ENCODE measurements at regions not wholly inside any gene's neighbourhood (a gene's known extent, or its start where the extent isn't known, plus 50 kb on each side); places are given as distances from the start of the nearest gene placed in this dataset.

- no peak overlapping the region for H2BK20ac ChIP-seq (ENCODE audit: low read depth, low read length, poor library complexity, severe bottlenecking)
- H2BK15ac ChIP-seq (ENCODE audit: low read depth, low read length) = no peak overlapping the region
- no peak overlapping the region for H2BK120ac ChIP-seq (ENCODE audit: low read depth, low read length, poor library complexity, severe bottlenecking)
- H3T11ph ChIP-seq (ENCODE audit: low read length) = no peak overlapping the region
- no peak for DNase-seq
- no peak overlapping the region for H3K9ac ChIP-seq (ENCODE audit: extremely low read depth, insufficient read length, low read length)
- no peak overlapping the region for H3K56ac ChIP-seq (ENCODE audit: insufficient read length, low read depth, low read length)
- H3K79me1 ChIP-seq (ENCODE audit: insufficient read depth, low read depth, low read length, poor library complexity, severe bottlenecking) = no peaks in the 10 kb centered on the region
- no peaks in the 10 kb centered on the region for H3K79me2 ChIP-seq (ENCODE audit: insufficient read depth, low read length)
- H3K9me3 ChIP-seq (ENCODE audit: control insufficient read depth, low read depth, low read length) = no peaks in the 10 kb centered on the region
- H3K23me2 ChIP-seq (ENCODE audit: insufficient read length, low read depth, low read length, poor library complexity, severe bottlenecking) = no peaks in the 10 kb centered on the region
- H4K20me1 ChIP-seq (ENCODE audit: control insufficient read depth, insufficient read depth, insufficient read length) = no peaks in the 10 kb centered on the region
- H2BK5ac ChIP-seq (ENCODE audit: insufficient read length, low read length) = no peak overlapping the region
- H3K4me2 ChIP-seq (ENCODE audit: insufficient read depth, insufficient read length, low read length) = no peak overlapping the region
- no peak overlapping the region for H3K27ac Mint-ChIP-seq
- no peaks in the 10 kb centered on the region for H3K36me3 Mint-ChIP-seq (ENCODE audit: insufficient read depth in 1 of 3, low read depth in 3 of 3)
- no peak overlapping the region for H3K18ac ChIP-seq (ENCODE audit: insufficient read length, low read depth, low read length)
- H4K5ac ChIP-seq (ENCODE audit: insufficient read length, low read depth, low read length) = no peak overlapping the region
- no peaks in the 10 kb centered on the region for H3K4me1 Mint-ChIP-seq
- no peak overlapping the region for H3K14ac ChIP-seq (ENCODE audit: insufficient read depth, low read length)
- H3K9me3 Mint-ChIP-seq = no peaks in the 10 kb centered on the region
- no peak overlapping the region for H2AK5ac ChIP-seq (ENCODE audit: insufficient read length, low read length)
- no peak overlapping the region for H3K4me3 Mint-ChIP-seq
- H4K91ac ChIP-seq (ENCODE audit: insufficient read length, low read depth, low read length) = no peak overlapping the region
- no peak overlapping the region for H3K23ac ChIP-seq (ENCODE audit: insufficient read length, low read depth, low read length)
- H3K4ac ChIP-seq (ENCODE audit: low read depth, low read length) = no peak overlapping the region
- H3K27ac ChIP-seq (ENCODE audit: insufficient read length, low read depth, low read length) = no peak overlapping the region
- H2AFZ ChIP-seq (ENCODE audit: low read length) = no peak overlapping the region
- no peak overlapping the region for H2BK12ac ChIP-seq (ENCODE audit: insufficient read length, low read depth, low read length)
- H3K4me1 ChIP-seq (ENCODE audit: insufficient read depth, low read length) = no peaks in the 10 kb centered on the region
- TF ChIP-seq, protein P1, sequence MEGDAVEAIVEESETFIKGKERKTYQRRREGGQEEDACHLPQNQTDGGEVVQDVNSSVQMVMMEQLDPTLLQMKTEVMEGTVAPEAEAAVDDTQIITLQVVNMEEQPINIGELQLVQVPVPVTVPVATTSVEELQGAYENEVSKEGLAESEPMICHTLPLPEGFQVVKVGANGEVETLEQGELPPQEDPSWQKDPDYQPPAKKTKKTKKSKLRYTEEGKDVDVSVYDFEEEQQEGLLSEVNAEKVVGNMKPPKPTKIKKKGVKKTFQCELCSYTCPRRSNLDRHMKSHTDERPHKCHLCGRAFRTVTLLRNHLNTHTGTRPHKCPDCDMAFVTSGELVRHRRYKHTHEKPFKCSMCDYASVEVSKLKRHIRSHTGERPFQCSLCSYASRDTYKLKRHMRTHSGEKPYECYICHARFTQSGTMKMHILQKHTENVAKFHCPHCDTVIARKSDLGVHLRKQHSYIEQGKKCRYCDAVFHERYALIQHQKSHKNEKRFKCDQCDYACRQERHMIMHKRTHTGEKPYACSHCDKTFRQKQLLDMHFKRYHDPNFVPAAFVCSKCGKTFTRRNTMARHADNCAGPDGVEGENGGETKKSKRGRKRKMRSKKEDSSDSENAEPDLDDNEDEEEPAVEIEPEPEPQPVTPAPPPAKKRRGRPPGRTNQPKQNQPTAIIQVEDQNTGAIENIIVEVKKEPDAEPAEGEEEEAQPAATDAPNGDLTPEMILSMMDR (conservative IDR thresholded peaks at IDR 0.05) = no peak
- no peak overlapping the region for H4K8ac ChIP-seq (replicated peaks; ENCODE audit: insufficient read length, low read depth, low read length)
- H3K27me3 Mint-ChIP-seq (ENCODE audit: low read depth) = no peaks in the 10 kb centered on the region; the same call in 1 of the 2 replicates
- no CpG with 5 or more reads among the region's 4 CpGs for WGBS (ENCODE audit: extremely low coverage, insufficient read length, low lambda C conversion rate)
- H3K27me3 ChIP-seq (ENCODE audit: insufficient read depth, low read length) = no peaks in the 10 kb centered on the region
These were observed 332.7 kb downstream of the ZNF536 start for GRCh38 chr19:30704771-30705330.

All from H9 (cell line).